GM21515 (cell line): ENCODE measurements at regions not wholly inside any gene's neighbourhood (a gene's known extent, or its start where the extent isn't known, plus 50 kb on each side); places are given as distances from the start of the nearest gene placed in this dataset.
A peak's percentile ranks its signal among the peaks of the same experiment; 100 is the strongest.
"Not testable (repeated sequence)": the region's sequence is repeated elsewhere in the genome, so short reads cannot be mapped to it uniquely, and the experiment has no call there.

ENCODE experiments used
- ATAC-seq: cut with Tn5 transposase; IDR thresholded peaks from one replicate; pipeline ENCODE4 v1.9.1; 2021; ENCODE audit not compliant: unreplicated experiment

DNA sequence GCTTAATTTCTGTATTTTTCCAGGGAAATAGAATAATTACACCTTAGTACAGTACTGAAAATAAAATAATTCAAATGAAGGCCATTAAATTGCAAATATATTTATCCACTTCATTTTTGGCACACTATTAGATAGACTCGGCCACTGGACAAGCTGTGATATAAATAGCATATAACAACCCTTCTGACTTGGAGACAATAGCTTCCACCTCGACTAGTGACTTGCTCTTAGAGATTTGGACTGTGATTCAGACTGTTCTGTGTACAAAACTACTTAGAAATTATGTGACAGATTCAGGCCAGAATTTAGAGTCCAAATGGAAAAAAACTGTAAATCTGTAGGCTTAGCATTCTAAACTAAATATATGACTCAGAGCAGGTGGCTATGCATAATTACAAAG is 949.9 kb downstream of the LRFN5 start:
- no peak for ATAC-seq

DNA sequence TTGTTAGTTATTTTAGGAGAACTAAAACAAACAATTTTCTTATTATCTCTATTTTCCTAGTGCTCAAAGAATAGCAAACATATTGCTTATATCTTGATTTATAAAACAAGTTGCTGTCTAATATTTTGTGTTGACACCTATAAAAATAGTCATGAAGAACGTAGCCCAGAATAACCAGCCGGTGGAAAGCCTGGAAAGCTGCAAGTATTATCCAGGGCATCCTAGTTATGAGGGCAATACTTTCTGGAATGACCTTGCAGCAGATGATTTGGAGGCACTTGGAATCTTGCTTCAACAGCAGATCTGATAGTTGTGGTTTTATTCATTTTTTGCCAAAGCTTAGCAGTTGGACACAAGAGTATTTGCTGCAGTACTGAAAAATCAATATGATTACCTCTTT is 948.7 kb downstream of the LRFN5 start:
- no peak for ATAC-seq

DNA sequence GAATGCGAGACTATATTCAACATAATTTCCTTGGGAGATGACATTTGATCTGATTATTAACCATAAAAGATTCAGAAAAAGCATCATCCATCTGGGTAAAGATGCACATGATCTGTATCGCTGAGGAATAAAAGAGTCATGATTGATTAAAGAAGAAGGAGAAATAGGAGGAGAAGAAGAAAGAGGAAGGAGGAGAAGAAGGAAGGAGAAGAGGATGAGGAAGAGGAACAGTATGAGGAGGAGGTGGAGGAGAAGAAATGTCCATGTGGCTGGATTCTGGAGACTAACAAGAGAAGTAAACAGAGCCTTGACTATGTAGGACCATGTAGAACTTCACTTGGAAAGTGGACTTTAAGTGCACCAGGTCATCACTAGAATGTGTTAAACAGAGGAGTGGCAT is 947.4 kb downstream of the LRFN5 start:
- no peak for ATAC-seq

DNA sequence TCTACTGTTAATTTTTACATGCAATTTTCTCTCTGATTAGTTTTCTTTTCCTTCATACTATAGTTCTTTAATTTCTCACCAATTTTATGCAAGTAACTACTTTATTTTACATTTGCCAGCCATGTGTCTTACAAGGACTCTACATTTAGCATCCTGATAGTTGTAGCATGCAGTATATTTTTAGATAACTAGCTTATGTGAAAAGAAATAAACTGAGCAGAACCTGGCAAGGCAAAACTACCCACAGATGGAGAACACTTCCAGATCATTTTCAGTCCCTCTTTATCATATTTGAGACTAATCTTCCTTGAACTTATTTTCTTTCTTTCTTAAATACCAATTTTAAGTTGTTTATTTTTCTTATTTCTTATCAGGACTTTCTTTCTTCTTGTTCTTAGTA is 943.6 kb downstream of the LRFN5 start:
- no peak for ATAC-seq

DNA sequence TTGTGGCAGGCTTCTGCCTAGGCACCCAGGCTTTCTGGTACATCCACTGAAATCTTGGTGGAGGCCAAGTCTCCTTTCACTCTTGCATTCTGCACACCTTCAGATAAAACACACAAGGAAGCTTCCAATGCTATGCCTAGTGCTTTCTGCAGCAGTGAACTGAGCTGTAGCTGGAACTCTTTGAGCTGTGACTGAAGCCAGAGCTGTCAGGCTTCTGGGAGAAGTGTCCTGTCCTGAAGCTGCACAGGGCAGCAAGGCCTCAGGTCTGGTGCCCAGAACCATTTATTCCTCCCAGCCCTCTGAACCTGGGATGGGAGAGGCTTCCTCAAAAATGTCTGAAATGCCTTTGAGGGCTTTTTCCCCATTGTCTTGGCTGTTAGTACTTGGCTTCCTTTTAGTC is 941.7 kb downstream of the LRFN5 start:
- ATAC-seq: no peak

DNA sequence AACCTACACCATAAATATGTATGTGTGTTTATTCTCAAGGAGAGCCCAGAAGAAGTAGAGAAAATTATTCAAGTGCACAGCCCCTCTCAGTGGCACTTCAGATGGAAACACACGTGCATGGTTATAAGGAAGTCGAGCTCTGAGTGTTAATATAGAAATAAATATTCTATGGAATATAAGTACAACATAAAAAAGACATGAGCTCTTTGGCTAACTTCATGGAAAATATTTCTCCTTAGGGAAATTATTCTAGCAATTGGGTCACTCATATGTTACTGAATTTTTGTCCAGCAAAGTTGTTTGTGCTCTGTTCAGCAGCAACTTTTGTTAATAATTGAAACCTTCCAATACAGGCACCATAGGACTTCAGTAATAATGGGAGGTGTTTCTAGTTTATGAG is 939.0 kb downstream of the LRFN5 start:
- no peak for ATAC-seq

DNA sequence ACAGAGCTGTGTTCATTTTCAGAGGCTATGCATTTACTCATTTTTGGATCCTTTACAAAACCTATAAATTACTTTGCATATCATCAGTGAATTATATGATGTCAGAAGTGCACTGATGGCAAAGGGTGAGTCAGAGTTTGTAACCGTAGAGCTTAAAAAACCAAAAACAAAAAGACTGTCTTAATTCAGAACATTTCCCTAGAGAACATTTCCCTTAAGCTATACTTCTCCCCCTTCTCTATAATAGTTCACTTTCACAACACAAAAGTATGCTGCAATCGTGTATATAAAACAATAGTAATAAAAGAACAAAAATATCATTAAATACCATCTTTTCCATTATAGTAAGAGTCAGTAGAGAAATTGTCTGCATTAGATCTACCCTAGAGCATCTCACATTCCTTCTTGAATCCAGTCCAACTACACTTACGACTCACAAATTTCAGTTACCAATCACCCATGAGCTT is 934.9 kb downstream of the LRFN5 start:
- ATAC-seq: no peak

DNA sequence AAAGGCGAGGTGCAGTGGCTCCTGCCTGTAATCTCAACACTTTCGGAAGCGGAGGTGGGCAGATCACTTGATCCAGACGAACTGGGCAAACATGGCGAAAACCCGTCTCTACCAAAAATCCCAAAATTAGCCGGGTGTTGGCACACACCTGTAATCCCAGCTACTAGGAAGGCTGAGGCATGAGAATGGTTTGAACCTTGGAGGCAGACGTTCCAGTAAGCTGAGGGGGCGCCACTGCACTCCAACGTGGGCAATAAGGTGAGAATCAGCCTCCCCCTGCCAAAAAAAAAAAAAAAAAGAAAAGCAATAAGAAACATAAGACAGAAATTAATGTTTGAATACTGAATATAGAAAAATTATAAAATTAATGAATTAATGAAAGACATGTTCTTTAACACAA is 928.7 kb downstream of the LRFN5 start:
- ATAC-seq: no peak

DNA sequence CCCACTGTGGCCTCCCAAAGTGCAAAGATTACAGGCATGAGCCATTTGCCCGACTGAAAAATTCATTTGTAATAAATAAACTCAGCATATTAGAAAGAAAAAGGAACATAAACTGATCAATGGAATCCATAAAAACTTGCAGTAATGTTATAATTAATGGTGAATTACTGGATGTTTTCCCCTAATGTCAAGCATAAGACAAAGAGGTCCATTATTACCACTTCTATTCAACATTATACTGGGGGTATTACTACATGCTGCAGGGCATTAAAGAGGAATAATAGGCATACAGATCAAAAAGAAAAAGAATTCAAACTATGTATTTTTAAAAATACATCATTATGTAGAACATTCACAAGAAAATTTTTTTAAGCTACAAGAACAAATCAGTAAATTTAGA is 926.8 kb downstream of the LRFN5 start:
- no peak for ATAC-seq

DNA sequence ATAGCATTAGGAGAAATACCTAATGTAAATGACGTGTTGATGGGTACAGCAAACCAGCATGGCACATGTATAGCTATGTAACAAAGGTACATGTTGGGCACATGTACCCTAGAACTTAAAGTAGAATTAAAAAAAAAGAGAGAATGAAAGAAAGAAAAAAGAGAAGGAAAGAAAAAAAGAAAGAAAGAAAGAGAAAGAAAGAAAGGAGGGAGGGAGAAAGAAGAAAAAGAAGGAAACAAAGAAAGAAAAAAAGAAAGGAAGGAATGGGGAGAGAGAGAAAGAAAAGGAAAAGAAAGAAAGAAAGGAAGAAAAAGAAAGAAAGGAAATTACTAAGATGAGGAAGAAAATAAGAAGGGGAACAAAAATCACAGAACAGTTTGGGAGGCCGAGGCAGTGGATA is 925.5 kb downstream of the LRFN5 start:
- ATAC-seq: no peak

DNA sequence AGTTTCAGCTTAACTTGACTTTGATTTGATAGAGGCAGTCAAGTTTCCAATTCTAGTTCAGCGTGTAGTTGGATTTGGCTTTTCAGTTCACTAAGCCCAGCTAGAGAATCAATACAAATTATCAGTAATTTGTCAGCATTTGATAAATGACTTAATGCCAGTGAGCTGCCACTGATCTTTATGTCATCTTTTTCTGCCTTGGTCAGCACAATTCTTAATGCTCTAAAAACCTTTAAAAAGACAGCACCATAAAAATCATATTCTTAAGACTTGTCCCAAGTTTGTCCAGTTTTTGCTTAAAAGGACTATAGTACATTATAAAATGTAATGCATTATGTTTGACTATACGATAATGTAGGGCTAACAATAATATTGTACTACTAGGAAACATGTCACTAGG is 920.5 kb downstream of the LRFN5 start:
- ATAC-seq: no peak

DNA sequence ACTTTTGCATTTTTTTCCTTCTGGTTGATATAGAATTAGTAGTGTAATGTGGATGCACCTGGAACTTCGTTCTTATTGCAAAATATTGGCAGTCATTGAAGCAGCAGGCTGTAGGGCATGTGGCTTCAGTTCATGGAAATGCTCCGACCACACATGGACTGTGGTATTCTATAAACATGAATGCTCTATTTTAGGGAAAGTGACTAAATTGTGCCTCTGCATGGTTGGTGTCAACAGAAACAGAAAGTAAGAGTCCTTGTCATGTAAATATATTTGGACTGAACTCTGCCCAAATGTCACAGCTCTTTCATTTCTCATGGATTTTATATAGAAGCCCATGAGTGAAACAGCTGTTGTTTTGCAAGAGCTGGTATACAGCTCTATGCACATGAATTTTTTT is 917.0 kb downstream of the LRFN5 start:
- ATAC-seq: peak; percentile 94

DNA sequence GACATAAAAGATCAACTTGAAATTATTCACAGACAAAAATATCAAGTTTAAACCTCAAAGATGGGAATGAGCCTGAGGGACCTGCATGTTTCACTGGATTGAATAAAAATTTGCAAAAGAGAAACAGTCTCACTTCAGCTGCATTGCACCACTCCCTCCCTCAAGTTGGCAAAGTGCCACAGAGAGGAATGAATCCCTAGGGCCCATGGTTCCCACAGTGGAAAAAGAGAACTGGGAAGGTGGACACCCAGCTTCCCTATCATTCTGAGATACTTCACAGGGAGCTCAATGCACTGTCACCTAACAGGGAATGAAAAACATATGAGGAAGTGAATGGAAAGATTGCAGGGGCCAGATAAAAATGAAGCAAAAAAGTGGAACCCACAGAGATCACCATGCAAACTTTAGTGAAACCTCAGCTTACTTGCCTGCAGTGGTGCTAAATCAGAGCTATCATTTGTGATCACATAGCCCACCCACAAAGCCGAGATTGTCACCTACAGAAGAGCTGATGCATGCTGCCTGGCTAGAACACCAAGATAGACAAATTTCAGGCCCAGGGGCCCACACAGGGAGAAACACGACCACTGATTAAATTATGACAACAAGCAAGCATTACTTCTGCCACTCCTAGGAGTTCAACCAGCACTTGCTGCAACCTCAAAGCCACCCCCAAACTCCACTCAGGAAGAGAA is 911.3 kb downstream of the LRFN5 start:
- ATAC-seq: no peak

DNA sequence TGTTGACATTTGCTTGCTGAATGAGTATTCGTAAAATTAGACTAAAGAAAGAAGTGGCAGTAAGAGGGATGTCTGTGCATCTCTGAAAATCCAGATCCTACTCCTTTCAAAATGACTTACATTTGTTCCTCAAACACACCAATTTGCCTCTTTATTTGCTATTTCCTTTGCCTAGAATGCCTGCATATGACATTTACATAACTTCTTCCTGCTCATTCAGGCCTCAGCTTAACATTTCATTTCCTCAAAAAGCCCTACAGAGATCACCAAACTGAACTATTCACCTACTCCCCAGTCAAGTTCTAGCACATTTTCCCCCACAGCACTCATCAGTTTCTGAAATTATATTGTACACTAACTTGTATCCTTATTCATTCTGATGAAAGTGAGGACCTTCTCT is 907.2 kb downstream of the LRFN5 start:
- ATAC-seq: no peak

DNA sequence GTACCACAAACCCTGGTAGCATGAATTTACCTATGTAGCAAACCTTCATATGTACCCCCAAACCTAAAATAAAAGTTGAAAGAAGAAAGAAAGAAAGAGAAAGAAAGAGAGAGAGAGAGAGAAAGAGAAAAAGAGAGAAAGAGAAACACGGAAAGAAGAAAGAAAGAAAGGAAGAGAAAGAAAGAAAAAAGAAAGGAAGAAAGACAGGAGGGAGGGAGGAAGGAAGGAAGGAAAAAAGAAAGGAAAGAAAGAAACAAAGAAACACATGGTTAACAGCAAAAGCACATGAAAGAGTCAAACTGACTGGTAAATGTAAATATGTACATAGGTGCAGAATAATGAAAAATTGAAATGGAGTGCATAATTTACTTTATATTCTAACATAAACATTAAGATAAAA is 903.4 kb downstream of the LRFN5 start:
- no peak for ATAC-seq

DNA sequence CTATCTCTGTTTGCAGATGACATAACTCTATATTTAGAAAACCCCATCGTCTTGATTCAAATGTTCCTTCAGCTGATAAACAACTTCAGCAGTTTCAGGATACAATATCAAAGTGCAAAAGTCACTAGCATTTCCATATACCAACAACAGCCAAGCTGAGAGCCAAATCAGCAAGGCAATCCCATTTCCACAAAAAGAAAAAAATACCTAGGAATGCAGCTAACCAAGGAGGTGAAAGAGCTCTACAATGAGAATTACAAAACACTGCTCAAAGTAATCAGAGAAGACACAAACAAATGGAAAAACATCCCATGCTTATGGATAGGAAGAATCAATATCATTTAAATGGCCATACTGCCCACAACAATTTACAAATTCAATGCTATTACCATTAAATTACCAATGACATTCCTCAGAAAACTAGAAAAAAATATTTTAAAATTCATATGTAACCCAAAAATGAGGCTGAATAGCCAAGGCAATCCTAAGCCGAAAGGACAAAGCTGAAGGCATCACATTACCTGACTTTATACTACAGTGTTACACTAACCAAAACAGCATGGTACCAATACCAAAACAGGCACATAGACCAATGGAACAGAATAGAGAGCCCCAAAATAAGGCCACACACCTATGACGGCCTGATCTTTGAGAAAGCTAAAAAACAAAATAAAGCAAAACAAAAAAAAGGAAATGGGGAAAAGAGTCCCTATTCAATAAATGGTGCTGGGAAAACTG is 901.7 kb downstream of the LRFN5 start:
- no peak for ATAC-seq

DNA sequence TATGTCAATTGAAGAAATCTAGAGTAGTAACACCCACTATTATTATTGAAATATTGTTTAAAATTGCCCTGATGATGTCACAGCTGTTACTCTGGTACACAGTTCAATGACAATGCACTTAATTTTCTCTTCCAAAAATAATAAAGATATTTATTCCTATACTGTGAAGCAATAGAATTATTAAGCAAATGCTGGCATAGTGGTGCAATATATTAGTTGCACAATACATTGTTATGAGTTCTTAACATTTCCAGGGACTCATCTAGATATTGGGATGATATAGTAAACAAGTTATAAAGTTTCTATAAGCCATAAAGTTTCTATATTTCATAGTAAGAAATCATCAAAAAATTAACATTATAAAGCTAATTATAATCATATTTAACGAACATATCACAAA is 897.8 kb downstream of the LRFN5 start:
- no peak for ATAC-seq

DNA sequence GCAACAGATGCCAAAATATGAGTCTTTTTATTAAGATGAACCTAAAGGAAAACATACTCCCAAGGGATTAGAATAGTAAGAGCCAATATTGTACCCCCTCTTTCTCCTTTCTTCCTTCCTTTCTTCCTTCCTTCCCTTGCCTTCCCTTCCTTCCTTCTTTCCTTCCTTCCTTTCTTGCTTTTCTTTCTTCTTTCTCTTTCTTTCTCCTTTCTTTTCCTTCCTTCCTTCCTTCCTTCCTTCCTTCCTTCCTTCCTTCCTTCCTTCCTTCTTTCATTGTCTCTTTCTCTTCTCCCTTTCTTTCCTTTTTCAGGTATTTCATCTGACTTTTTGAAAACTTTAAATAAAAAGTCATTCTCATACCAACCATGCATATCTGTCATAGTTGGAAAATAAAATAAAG is 892.5 kb downstream of the LRFN5 start:
- no peak for ATAC-seq

DNA sequence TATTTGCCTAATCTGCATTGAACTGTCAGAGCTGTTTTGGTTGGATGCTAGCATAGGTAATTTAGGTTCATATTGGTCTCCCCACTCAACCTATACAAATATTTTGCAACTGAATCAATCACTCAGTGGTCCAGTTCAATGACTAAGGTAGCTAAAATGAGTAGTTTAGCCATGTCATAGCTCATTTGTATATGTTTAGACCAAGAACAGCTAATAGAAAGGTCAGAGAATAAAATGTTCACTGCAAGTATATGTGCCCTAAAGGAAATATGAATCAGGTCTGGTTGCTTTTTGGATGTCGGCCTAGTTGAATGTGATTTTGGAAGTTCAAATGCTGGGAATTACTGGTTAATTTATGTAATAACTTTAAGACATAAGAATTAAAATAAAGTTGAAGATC is 883.9 kb downstream of the LRFN5 start:
- no peak for ATAC-seq

DNA sequence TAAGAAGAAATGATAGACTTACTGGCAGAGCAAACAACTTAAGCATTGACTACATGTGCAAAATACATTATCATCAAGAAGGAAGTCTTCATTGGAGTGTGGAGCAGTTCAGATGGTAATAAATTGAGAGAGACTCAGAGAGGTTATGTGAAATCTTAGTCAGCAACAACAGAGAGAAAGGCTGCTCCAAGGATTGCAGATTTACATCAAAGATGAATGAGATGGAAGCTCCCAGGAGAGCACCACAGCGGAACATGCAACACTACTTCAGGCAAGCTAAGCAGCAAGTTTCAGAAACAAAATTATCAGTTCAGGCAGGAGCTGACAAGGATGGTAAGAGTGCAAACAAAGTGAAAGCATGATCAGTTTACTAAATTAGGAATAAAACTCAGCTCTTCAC is 882.3 kb downstream of the LRFN5 start:
- no peak for ATAC-seq

DNA sequence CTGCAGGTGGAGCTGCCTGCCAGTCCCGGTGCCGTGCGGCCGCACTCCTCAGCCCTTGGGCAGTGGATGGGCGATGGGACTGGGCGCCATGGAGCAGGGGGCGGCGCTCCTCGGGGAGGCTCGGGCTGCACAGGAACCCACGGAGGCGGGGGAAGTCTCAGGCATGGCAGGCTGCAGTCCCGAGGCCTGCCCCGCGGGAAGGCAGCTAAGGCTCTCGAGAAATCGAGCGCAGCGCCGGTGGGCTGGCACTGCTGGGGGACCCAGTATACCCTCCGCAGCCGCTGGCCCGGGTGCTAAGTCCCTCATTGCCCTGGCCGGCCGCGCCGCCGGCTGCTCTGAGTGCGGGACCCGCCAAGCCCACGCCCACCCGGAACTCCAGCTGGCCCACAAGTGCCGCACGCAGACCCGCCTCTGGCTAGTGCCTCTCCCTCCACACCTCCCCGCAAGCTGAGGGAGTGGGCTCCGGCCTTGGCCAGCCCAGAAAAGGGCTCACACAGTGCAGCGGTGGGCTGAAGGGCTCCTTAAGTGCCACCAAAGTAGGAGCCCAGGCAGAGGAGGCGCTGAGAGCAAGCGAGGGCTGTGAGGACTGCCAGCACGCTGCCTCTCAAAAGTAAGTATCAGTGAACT is 875.8 kb downstream of the LRFN5 start:
- not testable (repeated sequence) for ATAC-seq

DNA sequence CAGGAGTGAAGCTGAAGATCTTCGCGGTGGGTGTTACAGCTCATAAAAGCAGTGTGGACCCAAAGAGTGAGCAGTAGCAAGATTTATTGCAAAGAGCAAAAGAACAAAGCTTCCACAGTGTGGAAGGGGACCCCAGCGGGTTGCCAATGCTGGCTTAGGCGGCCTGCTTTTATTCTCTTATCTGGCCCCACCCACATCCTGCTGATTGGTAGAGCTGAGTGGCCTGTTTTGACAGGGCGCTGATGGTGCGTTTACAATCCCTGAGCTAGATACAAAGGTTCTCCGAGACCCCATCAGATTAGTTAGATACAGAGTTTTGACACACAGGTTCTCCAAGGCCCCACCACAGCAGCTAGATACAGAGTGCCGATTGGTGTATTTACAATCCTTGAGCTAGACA is 875.0 kb downstream of the LRFN5 start:
- not testable (repeated sequence) for ATAC-seq
